ENCODE measurements at regions not wholly inside any gene's neighbourhood (a gene's known extent, or its start where the extent isn't known, plus 50 kb on each side); places are given as distances from the start of the nearest gene placed in this dataset.

DNA sequence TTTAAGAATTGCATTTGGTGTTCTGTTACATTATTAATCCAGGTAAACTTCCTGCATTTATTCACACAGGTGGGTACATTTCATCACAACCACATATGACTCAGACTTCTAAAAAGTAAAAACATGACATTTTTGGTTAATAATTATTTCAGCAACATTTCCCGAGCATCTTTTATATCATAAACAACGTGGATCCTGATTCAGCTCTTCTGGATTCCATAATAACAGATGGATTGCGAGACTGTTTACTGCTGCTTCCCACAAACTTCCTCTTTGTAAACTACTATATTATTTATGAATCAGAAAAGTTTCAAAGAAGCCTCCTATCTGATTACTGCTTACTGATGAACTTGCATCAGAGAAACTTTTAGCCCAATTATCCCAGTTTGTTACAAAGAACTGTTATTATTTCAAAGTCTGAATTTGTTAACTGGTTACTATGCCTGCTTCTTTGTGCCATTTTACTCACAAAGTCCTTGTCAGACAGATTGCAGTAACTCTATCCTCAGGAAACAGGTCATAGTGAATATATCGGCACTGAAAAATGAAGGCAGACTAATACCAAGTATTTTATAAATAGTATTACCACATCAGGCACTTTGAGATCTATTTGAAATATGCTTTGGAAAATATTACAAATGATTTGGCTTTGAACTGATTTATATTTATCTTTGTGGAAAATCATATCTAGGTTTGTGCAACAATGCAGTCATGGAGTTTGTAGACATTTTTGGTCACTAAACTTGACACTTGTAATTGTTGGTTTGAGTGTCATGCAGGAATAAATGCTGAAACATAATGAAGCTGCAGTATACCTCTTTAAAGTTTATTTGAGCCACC, 511.6 kb downstream of the PLCL1 start:
- H3K27ac ChIP-seq (ENCODE audit: low read depth in 1 of 2, low read length in 2 of 2) = no peak overlapping the region
- TF ChIP-seq YY1 (IDR thresholded peaks at IDR 0.05) (no peak), SP1 (IDR thresholded peaks at IDR 0.05) (no peak), NR2F2 (IDR thresholded peaks at IDR 0.05) (no peak), TAF1 (conservative IDR thresholded peaks at IDR 0.05) (no peak), FOXA2 (IDR thresholded peaks at IDR 0.05) (no peak), RXRA (IDR thresholded peaks at IDR 0.05) (no peak), FOXA1 (IDR thresholded peaks at IDR 0.05) (no peak), RAD21 (IDR thresholded peaks at IDR 0.05) (no peak)
- TF ChIP-seq, protein P1, sequence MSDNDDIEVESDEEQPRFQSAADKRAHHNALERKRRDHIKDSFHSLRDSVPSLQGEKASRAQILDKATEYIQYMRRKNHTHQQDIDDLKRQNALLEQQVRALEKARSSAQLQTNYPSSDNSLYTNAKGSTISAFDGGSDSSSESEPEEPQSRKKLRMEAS (IDR thresholded peaks at IDR 0.05) = no peak
- TF ChIP-seq, protein P2, sequence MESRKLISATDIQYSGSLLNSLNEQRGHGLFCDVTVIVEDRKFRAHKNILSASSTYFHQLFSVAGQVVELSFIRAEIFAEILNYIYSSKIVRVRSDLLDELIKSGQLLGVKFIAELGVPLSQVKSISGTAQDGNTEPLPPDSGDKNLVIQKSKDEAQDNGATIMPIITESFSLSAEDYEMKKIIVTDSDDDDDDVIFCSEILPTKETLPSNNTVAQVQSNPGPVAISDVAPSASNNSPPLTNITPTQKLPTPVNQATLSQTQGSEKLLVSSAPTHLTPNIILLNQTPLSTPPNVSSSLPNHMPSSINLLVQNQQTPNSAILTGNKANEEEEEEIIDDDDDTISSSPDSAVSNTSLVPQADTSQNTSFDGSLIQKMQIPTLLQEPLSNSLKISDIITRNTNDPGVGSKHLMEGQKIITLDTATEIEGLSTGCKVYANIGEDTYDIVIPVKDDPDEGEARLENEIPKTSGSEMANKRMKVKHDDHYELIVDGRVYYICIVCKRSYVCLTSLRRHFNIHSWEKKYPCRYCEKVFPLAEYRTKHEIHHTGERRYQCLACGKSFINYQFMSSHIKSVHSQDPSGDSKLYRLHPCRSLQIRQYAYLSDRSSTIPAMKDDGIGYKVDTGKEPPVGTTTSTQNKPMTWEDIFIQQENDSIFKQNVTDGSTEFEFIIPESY (IDR thresholded peaks at IDR 0.05) = no peak
- TF ChIP-seq, protein P3, sequence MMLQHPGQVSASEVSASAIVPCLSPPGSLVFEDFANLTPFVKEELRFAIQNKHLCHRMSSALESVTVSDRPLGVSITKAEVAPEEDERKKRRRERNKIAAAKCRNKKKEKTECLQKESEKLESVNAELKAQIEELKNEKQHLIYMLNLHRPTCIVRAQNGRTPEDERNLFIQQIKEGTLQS (IDR thresholded peaks at IDR 0.05) = no peak
- DNase-seq (ENCODE audit: low spot score) = no peak
- no peak overlapping the region for H3K9ac ChIP-seq (ENCODE audit: low read depth in 1 of 2, low read length in 2 of 2)
- H3K9me3 ChIP-seq (ENCODE audit: control insufficient read depth in 4 of 4, low read length in 3 of 4) = no peaks in the 10 kb centered on the region
- H3K36me3 ChIP-seq (ENCODE audit: control insufficient read depth in 4 of 4, insufficient read depth in 3 of 4, low read depth in 1 of 4, low read length in 3 of 4) = no peaks in the 10 kb centered on the region
- H3K4me3 ChIP-seq (ENCODE audit: low read depth in 1 of 3, low read length in 3 of 3) = no peak overlapping the region
- no peaks in the 10 kb centered on the region for H3K27me3 ChIP-seq (ENCODE audit: control insufficient read depth in 4 of 4, insufficient read depth in 4 of 4, low read length in 3 of 4)
- H3K4me1 ChIP-seq (ENCODE audit: control insufficient read depth in 4 of 4, insufficient read depth in 4 of 4, low read length in 3 of 4) = no peaks in the 10 kb centered on the region
- 66% methylated on average over 4 of the region's 4 CpGs for WGBS

DNA sequence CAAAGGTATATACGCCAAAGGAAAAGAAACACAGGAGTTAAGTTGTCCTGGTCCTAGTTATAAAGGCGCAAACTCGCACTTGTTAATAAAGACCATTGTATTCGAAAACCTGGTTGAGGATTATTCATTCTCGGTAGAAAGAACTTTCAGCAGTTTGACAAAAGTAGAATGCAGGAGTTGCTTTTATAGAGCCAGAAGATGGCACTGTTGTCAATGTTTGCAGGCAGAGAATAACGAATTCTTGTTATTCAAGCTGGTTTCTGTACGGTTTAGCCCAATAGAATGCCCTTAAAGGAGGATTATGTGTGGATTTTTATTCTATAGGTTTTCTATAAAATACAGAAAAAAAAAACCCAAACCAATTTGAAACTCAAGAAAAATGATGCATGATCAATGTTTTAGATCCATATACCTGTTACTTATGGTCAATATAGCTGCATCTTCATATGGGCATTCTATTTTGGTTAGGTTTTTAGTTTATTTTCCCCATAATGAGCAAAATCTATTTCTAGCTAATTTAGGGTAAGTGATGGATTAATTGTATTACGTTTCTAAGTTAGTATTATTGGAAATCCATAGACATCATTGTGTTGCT, 510.3 kb downstream of the PLCL1 start:
- H3K9ac ChIP-seq (ENCODE audit: low read depth in 1 of 2, low read length in 2 of 2) = no peak overlapping the region
- H3K9me3 ChIP-seq (ENCODE audit: control insufficient read depth in 4 of 4, low read length in 3 of 4) = no peaks in the 10 kb centered on the region
- WGBS = 6% methylated on average over 8 of the region's 8 CpGs
- H3K27me3 ChIP-seq (ENCODE audit: control insufficient read depth in 4 of 4, insufficient read depth in 4 of 4, low read length in 3 of 4) = no peaks in the 10 kb centered on the region
- no peaks in the 10 kb centered on the region for H3K4me1 ChIP-seq (ENCODE audit: control insufficient read depth in 4 of 4, insufficient read depth in 4 of 4, low read length in 3 of 4)
- no peak overlapping the region for H3K27ac ChIP-seq (ENCODE audit: low read depth in 1 of 2, low read length in 2 of 2)
- no peak overlapping the region for H3K4me3 ChIP-seq (ENCODE audit: low read depth in 1 of 3, low read length in 3 of 3)
- no peaks in the 10 kb centered on the region for H3K36me3 ChIP-seq (ENCODE audit: control insufficient read depth in 4 of 4, insufficient read depth in 3 of 4, low read depth in 1 of 4, low read length in 3 of 4)
- no peak for TF ChIP-seq SP1 (IDR thresholded peaks at IDR 0.05)
- TF ChIP-seq RAD21 (IDR thresholded peaks at IDR 0.05) = peak; percentile 79 to 84
- TF ChIP-seq, protein P4, sequence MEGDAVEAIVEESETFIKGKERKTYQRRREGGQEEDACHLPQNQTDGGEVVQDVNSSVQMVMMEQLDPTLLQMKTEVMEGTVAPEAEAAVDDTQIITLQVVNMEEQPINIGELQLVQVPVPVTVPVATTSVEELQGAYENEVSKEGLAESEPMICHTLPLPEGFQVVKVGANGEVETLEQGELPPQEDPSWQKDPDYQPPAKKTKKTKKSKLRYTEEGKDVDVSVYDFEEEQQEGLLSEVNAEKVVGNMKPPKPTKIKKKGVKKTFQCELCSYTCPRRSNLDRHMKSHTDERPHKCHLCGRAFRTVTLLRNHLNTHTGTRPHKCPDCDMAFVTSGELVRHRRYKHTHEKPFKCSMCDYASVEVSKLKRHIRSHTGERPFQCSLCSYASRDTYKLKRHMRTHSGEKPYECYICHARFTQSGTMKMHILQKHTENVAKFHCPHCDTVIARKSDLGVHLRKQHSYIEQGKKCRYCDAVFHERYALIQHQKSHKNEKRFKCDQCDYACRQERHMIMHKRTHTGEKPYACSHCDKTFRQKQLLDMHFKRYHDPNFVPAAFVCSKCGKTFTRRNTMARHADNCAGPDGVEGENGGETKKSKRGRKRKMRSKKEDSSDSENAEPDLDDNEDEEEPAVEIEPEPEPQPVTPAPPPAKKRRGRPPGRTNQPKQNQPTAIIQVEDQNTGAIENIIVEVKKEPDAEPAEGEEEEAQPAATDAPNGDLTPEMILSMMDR (IDR thresholded peaks at IDR 0.05; ENCODE audit: low read depth, low read length, missing input control) = peak; percentile 50
- no peak for DNase-seq (ENCODE audit: low spot score)

Data from liver (tissue), 8 donors.